UCSD-AML1 (cell line): ENCODE measurements at regions not wholly inside any gene's neighbourhood (a gene's known extent, or its start where the extent isn't known, plus 50 kb on each side); places are given as distances from the start of the nearest gene placed in this dataset.
"Not testable (repeated sequence)": the region's sequence is repeated elsewhere in the genome, so short reads cannot be mapped to it uniquely, and the experiment has no call there.

Source experiments
- DNase-seq: peaks from one replicate; lab custom pipeline; 2025; ENCODE audit not compliant: unreplicated experiment; lab: John Stamatoyannopoulos, UW

DNA sequence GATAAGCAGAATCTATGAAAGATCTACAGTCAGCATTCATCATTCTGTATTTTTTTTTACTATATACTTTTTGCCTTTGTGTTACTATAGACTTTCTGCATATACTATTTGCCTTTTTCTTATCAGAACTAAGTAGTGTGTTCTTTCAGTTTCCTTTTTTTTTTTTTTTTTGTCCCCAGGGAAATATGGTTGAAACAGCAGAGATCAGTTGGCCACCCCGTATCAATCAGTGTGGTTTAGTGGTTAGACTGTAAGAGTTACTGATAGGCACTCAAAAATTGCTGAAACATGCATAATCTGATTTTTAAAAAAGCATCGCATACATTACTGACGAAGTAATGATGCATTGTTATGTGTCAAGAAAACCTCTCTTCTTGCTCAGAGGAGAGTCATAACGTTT, 990.8 kb upstream of the EDIL3 start:
- no peak for DNase-seq

DNA sequence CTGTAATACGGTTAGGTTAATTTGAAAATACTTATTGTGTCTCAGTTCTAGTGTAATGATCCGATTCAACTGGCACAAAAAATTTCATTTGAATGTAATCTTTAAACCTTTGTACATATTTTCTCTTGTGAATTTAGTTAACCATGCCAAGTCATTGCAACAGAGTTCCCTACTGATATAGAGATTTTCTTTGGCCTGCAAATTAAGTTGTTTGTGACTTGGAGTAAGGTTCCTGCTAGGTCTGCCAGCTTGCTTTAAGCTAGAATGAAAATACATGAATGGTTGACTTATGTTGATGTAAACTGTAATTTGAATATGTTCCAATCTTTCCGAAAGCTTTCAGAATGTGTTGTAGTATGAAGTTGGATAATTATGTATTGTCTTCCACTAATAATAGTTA, 1004.1 kb upstream of the EDIL3 start:
- DNase-seq: no peak

DNA sequence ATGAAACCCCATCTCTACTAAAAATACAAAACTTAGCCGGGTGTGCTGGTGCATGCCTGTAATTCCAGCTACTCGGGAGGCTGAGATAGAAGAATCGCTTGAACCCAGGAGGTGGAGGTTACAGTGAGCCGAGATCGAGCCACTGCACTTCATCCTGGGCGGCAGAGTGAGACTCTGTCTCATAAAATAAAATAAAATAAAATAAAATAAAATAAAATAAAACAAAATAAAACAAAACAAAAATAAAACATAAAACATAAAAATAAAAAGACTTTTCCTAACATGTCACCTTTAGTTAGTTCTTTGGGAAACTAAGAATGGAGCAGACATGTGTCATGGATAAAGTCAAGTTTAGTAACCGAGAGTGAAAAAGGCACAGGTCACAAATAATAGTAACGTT, 1007.6 kb upstream of the EDIL3 start:
- DNase-seq: not testable (repeated sequence)

DNA sequence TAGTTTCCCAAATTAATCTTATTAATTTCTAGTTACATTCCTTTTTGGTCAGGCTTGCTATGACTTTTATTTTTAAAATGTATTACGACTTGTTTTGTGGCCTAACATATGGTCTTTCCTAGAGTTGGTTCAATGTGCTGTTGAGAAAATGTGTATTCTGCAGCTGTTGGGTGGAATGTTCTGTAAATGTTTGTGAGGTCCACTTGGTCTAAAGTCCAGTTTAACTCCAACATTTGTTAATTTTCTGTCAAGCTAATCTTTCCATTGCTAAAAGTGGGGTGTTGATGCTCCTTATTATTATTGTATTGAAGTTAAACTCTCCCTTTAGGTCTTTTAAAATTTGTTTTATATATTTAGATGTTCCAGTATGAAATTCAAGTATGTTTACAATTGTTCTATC, 1010.8 kb upstream of the EDIL3 start:
- no peak for DNase-seq

DNA sequence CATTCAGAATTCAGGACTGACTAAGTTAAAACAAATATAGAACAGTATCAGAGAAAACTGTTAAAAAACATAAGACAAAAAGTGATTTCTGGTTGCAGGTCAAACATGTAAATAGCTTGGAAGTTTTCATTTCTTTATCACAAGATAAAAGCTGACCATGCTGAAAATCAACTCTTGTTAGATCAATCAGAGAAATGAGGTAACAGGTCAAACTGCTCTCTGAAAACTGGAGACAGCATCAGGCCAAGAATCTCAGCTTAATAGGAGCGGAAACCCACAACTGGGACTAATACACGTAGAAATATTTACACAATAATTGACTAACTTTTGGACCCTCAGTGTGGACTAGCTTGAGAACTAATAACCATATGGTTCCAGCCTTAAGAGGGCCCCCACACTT, 1012.8 kb upstream of the EDIL3 start:
- no peak for DNase-seq

DNA sequence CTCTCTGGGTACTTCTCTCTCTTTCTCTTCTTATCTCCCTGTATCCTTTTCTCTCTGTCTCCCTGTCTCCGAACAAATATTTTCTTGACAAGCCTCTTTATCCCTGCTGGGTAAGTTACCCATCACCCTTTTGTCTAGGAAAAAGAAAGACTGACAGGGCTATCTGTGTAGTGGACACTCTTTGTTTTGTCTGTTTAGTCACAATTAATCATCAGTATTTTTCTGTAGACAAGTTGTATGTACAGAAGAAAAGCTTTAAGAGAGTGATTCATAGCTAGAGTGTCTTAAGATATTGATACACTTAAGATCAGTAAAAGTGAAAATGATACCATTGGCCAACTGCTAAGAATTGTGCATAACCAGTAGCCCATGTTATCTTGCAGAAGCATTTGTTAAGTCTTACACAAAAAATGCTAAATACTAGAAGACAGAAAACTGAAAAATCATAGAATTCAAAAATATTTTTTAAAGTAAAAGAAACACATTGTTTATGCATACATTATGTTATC, 1043.8 kb upstream of the EDIL3 start:
- DNase-seq: no peak

DNA sequence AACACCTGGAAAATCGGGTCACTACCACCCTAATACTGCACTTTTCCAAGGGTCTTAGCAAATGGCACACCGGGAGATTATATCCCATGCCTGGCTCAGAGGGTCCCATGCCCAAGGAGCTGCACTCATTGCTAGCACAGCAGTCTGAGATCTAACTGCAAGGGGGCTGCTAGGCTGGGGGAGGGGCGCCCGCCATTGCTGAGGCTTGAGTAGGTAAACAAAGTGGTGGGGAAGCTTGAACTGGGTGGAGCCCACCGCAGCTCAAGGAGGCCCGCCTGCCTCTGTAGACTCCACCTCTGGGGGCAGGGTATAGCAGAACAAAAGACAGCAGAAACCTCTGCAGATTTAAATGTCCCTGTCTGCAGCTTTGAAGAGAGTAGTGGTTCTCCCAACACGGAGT, 1047.0 kb upstream of the EDIL3 start:
- DNase-seq: not testable (repeated sequence)

DNA sequence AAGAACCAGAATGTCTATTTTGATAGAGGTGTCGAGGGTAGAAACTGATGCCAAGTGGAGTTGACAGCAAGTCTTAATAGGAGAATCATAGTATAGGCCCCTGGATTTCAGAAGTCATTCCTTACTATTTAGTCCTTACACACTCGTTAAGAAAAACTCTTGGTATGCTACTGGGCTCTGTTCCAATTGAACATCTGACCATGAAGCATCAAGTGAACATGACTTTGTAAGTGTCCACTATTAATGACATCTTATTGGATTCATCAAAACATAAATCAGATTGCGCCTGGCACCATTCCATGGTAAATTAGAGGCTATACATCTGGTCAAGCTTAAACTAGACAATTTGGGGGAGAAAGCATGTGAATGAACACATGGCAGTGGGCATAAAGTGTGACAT, 1056.5 kb upstream of the EDIL3 start:
- DNase-seq: no peak

DNA sequence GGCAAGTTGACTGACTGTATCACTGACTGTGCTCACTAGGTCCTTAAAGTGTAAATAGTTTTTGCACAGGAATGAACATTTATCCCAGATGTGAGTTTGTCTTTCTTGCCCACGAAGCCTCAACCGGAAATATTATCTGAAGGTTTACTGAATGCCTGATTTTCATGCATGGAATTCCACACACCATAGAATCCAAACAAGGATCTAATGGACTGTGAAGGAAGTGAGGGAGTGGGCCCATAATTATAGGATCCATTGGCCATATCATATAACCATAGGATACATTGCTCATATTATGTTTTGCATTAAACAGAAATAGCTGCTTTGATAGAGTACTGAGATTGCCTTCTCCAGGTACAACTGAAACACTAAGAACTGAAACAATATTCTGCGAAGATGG, 1057.2 kb upstream of the EDIL3 start:
- DNase-seq: no peak

DNA sequence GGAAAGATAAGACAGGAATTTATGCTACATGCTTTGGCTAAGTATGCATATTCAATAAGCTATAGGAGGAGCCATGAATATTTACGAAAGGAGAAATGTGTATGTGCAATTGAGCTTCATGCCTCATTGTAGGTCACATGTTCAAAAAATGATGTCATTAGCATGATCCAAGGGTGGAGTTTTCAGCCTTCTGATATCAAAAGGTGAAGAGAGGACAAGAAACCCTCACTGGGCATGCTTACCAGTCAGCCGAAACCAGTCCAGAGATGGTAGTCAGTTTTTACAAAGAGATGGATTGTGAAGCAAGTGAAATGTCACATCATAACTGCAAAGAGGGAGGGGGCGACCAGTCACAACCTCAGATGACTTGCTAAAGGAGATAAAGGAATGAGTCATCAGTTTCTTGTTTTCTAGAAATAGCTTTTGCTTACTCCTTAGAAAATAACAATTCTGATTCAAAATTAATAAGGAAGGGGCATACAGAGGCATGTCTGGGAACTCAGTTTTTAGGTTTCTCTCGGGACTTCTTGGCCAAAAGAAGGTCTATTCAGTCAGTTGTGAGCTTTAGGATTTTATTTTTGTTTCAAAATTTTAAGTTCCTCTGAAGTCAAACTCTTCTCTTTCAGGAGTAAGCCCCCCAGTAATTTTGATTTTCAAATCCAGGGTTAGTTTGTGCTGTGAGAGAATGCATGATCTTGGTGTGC, 1067.8 kb upstream of the EDIL3 start:
- DNase-seq: no peak

DNA sequence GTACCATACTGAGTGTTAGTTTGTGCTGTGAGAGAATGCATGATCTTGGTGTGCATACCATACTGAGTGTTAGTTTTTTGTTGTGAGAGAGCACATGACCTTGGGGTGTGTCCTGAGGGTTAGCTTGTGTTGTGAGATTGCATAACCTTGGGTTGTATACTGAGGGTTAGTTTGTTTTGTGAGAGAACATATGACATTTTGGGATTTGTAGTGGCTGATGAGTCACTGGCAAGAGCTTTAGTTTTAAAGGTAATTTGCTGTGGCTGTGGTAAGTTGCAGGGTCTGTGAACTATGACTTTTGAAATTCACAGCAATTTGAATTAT, 1068.3 kb upstream of the EDIL3 start:
- no peak for DNase-seq

DNA sequence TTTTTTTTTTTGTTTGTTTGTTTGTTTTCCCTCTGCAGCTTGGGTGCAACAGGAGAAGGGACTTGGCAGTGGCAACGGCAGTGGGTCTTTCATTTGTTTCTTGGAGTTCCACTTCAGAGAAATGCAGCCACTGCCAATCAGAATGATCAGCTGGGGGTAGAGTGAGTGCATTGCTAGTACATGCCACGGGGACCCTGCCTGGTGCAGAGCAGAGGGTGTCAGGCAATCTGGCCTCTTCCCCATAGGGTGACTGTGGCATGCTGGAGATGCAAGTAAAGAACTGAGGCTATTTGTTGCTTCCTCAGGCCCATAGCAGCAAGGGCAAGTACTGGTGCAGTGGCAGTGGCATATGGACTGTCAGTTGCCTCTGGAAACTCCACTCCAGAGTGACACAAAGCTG, 1073.6 kb upstream of the EDIL3 start:
- no peak for DNase-seq

DNA sequence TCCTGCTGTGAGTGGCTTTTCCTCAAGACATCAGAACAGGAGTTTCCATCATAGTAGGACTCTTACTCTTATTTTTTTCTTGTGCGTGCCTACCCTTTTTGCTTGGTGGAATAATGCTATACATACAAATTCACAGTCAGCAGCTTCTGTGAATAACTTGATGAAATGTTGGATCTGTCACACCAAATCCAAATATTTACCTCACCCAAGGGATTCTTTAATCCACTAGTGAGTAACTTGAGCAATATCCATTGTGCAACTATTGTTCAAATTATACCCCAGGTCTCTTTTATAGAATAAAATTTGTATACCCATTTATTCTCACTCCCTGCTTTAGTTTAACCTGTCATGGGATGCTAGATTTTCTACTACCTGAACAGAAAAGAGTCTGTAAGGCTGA, 1078.3 kb upstream of the EDIL3 start:
- no peak for DNase-seq

DNA sequence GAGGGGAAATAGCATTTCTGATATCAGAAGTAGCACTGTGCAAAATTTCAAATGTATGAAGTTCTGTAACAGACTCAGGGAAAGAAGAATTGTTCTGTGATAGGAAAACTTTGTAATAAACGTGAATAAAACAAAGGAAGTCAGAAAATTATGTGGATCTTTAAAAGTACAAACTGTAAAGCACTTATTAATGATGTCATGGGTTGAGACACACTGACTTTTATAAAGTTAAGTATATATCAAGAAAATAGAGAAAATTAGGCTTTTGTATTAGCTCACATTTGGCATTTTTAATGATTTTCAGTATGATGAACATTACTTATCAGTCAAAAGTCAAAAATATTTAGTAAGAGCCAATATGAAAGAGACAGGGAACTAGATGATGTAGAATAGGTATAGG, 1081.7 kb upstream of the EDIL3 start:
- no peak for DNase-seq

DNA sequence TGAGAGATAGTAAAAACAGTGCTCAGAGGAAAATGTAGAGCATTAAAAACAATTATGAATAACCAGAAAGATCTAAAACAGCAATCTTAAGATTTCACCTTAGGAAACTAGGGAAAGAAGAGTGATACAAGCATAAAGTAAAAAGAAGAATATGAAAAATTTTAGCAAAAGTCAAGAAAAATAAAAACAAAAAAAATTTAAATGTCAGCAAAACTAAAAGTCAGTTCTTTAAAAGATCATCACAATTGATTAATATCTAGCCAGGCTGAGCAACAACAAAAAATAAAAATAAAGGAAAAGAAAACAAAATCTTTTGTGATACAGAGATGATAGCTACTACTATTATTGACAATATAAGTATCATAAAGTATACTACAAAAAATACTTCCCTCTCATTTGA, 1088.1 kb upstream of the EDIL3 start:
- DNase-seq: no peak

DNA sequence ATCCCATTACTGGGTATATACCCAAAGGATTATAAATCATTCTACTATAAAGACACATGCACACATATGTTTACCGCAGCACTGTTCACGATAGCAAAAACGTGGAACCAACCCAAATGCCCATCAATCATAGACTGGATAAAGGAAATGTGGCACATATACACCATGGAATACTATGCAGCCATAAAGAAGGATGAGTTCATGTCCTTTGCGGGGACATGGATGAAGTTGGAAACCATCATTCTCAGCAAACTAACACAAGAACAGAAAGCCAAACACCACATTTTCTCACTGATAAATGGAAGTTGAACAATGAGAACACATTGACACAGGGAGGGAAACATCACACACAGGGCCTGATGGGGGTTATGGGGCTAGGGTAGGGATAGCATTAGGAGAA, 1090.5 kb upstream of the EDIL3 start:
- DNase-seq: not testable (repeated sequence)

DNA sequence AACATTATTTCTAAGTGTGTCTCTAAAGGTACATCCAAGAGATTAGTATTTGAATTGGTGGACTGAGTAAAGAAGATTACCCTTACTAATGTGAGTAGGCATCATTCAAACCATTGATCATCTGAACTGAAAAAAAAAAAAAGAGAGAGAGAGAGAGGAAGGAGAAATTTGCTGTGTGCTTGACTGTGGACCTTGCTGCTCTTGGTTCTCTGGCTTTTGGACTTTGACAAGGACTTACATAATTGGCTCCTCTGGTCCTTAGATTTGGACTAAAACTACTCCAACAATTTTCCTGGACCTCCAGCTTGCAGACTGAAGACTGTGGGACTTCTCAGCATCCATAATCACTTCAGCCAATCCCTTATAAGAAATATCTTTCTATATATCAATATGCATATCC, 1091.9 kb upstream of the EDIL3 start:
- no peak for DNase-seq

DNA sequence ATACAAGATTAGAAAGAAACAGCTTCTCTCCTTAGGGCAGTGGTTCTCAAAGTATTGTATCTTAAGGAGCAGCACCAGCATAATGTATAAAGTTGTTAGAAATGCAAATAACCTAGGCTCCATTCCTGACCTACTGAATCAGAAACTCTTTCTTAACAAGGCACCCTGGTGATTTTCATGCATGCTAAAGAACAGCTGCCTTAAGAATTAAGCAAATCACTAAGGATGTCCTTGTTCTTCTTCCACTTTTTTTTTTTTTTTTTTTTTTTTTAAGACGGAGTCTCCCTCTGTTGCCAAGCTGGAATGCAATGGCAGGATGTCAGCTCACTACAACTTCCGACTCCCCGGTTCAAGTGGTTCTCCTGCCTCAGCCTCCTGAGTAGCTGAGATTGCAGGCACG, 1095.2 kb upstream of the EDIL3 start:
- no peak for DNase-seq

DNA sequence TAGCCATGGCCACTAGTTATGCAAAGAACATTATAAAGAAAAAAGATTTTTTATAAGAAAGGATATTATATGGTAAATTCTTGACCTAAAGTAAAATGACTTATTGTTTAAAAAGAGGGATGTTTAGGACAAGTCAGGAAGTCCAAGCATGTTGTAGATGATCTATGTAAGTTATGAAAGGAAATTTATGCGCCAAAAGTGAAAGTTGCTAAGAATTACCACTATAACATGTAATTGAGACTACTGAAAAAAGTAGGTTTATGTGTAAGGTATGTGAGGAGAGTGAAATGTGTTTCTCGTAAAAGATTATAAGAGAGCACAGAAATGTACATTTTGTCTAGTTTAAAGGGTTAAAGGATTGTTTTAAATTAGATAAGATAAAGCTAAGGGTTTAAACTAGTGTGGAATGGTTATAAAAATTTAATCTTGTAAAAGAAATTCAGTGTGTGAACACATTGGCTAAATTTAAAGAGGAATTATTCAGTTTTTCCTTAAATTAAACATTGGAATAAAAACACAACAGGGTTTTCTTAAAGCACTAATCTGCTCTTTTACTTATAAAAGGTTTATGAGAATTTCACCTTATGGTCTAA, 1100.4 kb upstream of the EDIL3 start:
- no peak for DNase-seq

DNA sequence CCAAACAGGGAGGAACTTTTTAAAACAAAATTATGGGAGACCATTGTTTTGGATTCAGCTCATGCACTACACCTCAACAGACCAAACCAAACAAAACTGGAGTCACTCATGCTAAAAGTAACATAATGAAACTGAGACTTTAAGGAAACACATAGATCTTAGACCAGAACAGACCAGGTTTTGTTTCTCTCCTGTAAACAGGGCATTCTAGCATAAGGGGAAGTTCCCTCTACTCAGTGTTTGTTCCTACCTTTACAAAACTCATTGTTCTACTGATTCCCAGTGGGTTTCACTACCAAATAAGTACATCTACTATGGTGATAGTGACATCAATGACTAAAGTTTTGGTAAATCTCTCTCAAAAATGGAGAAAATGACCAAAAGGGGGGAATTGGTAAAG, 1103.6 kb upstream of the EDIL3 start:
- no peak for DNase-seq

DNA sequence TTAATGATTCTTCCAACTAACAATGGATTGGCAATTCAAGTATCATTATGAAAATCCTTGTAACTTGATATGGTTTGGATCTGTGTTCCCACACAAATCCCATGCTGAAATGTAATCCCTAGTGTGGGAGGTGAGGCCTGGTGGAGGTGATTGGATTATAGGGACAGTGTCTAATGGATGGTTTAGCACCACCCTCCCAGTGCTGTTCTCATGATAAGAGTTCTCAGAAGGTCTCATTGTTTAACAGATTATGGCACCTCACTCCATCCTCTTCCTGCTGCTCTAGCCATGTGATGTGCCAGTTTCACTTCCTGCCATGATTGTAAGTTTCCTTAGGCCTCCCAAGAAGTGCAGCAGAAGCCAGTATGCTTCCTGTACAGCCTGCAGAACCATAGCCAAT, 1116.2 kb upstream of the EDIL3 start:
- DNase-seq: no peak

DNA sequence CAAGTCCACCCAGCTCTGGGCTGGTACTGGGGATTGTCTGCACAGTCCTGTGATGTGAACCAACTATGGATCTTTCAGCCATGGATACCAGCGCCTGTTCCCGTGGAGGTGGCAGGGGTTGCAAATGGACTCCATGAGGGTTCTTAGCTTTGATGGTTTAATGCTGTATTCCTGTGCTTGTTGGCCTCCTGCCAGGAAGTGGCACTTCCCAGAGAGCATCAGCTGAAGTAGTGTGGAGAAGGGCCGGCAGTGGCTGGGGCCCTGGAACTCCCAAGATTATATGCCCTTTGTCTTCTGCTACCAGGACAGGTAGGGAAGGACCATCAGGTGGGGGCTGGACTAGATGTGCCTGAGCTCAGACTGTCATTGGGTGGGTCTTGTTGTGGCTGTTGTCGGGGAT, 1104.8 kb upstream of the COX7C start:
- no peak for DNase-seq

DNA sequence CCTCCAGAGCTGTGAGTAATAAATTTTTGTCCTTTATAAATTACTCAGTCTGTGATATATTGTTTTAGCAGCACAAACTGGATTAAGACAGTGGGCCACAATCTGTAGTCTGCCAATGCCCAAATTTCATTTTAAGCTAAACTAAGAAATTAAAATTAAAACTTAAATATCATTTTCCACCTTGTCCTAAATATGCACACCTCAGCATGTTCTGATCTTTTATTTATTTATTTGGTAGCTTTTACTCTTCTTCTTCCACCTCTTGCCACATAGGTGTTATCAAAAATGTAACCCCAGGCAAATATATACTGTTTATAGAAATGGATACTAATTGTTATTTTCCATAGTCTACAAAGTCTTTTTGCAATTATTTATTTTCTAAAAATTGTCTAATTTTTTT, 1102.2 kb upstream of the COX7C start:
- no peak for DNase-seq
